Mucosa of rectum (tissue), 2 donors: ENCODE measurements at regions not wholly inside any gene's neighbourhood (a gene's known extent, or its start where the extent isn't known, plus 50 kb on each side); places are given as distances from the start of the nearest gene placed in this dataset.

Experiments
- H3K27ac ChIP-seq, 2 donors: one replicate each; pipeline ENCODE4 v1.7.0; 2013; ENCODE audit warnings: inconsistent platforms in 2 of 2, low read depth in 2 of 2, low read length in 2 of 2
- H3K27me3 ChIP-seq, 2 donors: one replicate each; pipeline ENCODE4 v1.7.0; 2013; ENCODE audit warnings: low read length in 2 of 2; ENCODE audit not compliant: control insufficient read depth in 2 of 2, insufficient read depth in 2 of 2
- H3K36me3 ChIP-seq, 2 donors: one replicate each; pipeline ENCODE4 v1.7.0; 2013; ENCODE audit warnings: low read length in 2 of 2; ENCODE audit not compliant: control insufficient read depth in 2 of 2, insufficient read depth in 2 of 2
- H3K4me1 ChIP-seq, 2 donors: one replicate each; pipeline ENCODE4 v1.7.0; 2013; ENCODE audit warnings: low read length in 2 of 2, mild to moderate bottlenecking in 1 of 2; ENCODE audit not compliant: control insufficient read depth in 2 of 2, insufficient read depth in 2 of 2
- H3K4me3 ChIP-seq, 2 donors: one replicate each; pipeline ENCODE4 v1.7.0; 2013; ENCODE audit warnings: low read length in 2 of 2
- H3K9ac ChIP-seq, 2 donors: one replicate each; pipeline ENCODE4 v1.7.0; 2013; ENCODE audit warnings: low read length in 2 of 2, low read depth in 1 of 2, mild to moderate bottlenecking in 1 of 2
- H3K9me3 ChIP-seq, 2 donors: one replicate each; pipeline ENCODE4 v1.7.0; 2013; ENCODE audit warnings: low read length in 2 of 2; ENCODE audit not compliant: control insufficient read depth in 2 of 2
- donor health status: healthy.
- donor health status: Normal muscosa, but diverticular disease.

DNA sequence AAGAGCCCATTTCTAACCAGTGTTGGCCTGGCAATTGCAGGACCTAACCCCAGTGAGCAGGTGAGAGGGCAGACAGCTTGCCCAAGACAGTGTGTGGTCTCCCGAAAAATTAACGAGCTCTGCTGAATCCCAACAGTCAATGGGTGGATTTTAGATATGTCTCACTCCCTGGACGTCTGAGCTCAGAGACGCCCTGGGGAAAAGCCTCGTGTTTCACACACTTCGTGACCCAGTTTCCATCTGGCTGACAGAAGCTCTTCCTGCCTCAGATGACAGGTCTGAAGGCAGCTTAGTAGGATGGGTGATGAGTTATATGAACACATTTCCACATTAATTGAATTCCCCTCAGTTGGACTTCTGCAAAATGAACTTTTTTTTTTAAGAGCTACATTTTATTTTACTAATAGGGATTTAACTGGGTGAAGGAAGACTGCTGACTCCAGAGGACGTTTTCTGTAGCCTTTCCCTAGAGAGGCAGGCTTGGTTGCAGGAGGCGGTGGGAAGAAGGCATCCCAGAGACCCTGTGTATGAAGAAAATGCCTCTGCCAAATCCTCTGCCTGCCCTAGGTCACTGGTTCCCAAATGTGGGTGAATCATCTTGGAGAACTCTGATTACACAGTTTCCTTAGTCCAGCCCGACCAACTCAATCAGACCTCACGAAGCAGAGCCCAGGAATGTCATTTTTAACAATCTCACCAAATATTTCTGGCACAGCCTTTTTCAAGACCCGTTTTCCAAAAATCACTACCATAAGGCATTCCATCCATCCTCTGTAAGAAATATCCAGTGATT, 71.7 kb upstream of the LY86 start:
- Histone ChIP-seq H3K27ac (no peak overlapping the region), H3K36me3 (no peaks in the 10 kb centered on the region), H3K4me1 (no peaks in the 10 kb centered on the region), H3K9ac (no peak overlapping the region), H3K4me3 (no peak overlapping the region), H3K27me3 (no peaks in the 10 kb centered on the region), H3K9me3 (no peaks in the 10 kb centered on the region)

DNA sequence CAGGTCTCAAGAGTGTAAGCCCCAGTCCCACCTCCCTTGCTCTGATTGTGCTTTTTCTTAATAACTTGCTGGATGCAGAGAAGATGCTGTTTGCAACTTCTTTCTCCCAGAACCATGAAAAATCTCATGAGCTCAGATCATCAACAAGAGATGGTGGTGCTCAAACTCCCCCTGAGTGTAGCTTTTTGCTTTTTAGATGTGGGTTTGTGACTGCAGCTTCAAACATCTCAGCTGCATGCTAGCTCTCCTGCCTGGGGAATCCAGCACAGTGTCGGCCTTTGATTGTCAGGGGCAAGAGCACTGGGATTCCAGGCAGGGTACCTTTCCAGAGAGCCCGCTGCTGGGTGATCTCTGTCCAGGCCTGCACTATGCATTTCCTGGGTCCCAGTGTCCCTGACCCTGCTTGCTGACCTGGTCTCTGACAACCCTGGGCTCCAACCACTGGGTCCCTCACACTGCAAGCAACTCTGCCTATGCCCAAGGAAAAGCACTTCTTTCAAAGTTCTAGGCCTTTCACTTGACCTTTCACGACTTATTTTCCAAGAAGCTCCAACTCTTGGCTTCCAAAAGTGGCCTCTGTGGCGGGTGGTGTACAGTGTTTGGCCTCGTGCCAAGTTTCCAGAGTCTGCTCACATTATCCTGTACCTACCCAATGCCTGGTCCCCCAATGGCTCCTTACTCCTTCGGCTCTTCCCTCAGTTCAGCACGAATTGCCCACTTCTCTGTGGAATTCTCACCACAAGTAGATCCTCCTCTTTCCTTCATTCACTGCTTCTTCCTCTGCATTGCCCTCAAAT, 69.7 kb upstream of the LY86 start:
- Histone ChIP-seq H3K4me3 (no peak overlapping the region), H3K27ac (no peak overlapping the region), H3K4me1 (no peaks in the 10 kb centered on the region)

DNA sequence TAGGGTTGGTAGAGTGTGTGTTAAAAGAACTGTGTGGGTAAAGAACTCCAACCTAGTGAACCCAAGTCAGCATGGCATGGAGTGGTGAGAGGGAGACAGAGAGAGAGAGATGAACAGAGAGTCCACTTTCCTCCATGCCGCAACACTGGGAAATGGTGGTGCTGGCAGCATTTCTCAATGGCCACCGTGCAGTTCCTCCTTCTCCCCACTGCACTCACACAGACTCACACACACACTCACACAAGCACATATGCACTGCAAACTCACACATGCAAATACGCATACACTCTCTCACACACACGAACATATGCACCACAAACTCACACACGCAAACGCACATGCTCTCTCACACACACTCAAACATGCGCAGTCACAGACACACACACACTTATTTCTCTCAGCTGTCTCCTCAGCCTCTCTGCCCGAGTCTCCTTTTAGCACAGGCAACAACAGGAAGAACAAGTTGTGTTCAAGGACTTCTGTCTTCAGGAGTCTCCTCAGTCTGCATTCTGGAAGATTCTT, 66.5 kb upstream of the LY86 start:
- Histone ChIP-seq H3K27me3 (peaks cover 0 to 2% of the 10 kb centered on the region in 2 donors), H3K9me3 (no peaks in the 10 kb centered on the region), H3K4me3 (no peak overlapping the region), H3K9ac (no peak overlapping the region), H3K36me3 (no peaks in the 10 kb centered on the region), H3K4me1 (no peaks in the 10 kb centered on the region), H3K27ac (no peak overlapping the region)

More for the DNA sequence above, 69.7 kb upstream of the LY86 start:
- Histone ChIP-seq H3K36me3 (no peaks in the 10 kb centered on the region), H3K9ac (no peak overlapping the region), H3K27me3 (no peaks in the 10 kb centered on the region), H3K9me3 (no peaks in the 10 kb centered on the region)

DNA sequence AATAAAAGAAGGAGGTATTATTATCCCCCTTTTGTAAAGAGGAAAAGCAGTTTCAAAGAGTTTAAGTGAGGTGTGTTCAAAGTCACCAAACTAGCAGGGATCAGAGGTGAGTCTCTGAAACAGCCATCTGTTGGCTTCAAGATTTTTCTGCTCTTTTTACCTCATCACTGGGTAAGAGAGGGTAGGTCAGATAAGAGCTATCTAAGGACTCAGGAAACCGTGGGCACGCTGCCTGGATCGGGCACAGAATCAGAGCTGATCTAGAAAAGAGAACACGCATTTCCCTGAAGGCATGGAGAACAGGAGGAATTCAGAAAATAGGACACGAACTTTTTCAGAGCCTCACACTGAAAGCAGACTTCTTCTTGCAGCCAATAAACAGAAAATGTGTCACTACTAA, 65.8 kb upstream of the LY86 start:
- no peak overlapping the region for H3K27ac ChIP-seq

DNA sequence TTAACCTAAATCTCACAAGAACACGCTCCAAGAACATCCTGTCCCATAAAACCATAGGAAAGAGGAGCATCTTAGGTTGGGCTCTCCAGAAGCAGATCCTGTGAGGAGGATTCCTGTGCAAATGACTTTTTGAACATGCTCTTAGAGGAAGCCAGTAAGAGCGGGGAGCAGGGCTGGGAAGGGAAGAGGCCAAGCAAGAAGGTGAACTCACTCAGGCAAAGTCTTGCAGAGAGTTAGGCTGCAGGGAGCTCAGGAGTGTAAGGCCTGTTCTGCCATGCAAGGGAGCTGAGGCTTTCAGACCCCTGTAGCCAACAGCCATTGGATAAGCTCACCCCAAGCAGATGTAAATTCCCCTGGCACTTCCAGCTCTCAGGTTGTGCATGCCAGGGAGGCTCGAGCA, 63.6 kb upstream of the LY86 start:
- Histone ChIP-seq H3K4me1 (no peaks in the 10 kb centered on the region), H3K27me3 (peaks cover 0 to 2% of the 10 kb centered on the region in 2 donors), H3K9me3 (no peaks in the 10 kb centered on the region)

More for the DNA sequence above, 65.8 kb upstream of the LY86 start:
- no peak overlapping the region for H3K4me3 ChIP-seq
- H3K9me3 ChIP-seq = no peaks in the 10 kb centered on the region
- no peaks in the 10 kb centered on the region for H3K4me1 ChIP-seq
- H3K36me3 ChIP-seq = no peaks in the 10 kb centered on the region
- H3K9ac ChIP-seq = no peak overlapping the region
- peaks cover 0 to 2% of the 10 kb centered on the region in 2 donors for H3K27me3 ChIP-seq

DNA sequence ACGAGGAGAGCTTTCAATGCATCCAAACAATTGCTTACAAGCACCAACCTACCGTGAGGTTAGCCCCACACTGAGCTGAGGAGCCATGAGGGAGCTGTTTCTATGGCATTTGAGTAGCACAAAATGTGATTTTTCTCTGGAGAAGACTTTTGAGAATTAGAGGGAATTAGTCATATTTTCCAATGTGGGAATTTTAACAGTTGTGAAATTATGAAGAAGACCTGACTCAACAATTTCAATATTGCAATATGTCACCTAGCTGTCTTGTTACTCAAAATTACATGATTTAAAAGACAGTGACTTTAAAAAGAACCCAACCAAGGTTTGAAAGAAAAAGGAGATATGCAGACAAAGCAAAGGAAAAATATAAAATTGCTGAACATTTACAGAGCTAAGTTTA, 62.6 kb upstream of the LY86 start:
- H3K27me3 ChIP-seq = peaks cover 0 to 2% of the 10 kb centered on the region in 2 donors
- no peak overlapping the region for H3K9ac ChIP-seq
- H3K9me3 ChIP-seq = no peaks in the 10 kb centered on the region
- no peaks in the 10 kb centered on the region for H3K4me1 ChIP-seq
- H3K27ac ChIP-seq = no peak overlapping the region
- H3K36me3 ChIP-seq = no peaks in the 10 kb centered on the region
- no peak overlapping the region for H3K4me3 ChIP-seq

More for the DNA sequence above, 63.6 kb upstream of the LY86 start:
- H3K4me3 ChIP-seq = no peak overlapping the region
- H3K9ac ChIP-seq = no peak overlapping the region
- no peak overlapping the region for H3K27ac ChIP-seq
- no peaks in the 10 kb centered on the region for H3K36me3 ChIP-seq

DNA sequence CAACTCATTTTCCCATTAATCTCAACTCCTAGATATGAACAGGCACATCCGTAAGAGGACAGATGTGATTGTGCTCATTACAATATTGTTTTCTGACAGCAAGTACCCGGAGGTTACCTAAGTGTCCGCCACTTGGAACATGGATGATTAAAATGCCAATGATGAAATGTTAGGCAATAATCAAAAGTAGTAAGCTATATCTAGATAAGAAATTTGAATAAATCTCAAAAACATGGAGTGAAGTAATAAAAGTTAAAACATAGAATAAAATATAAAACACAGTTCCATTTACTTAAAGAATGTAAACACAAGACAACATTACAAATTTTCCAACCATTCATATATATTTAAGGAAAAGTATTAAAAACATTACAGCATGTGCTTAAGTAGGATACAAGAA, 59.2 kb upstream of the LY86 start:
- no peak overlapping the region for H3K4me3 ChIP-seq

DNA sequence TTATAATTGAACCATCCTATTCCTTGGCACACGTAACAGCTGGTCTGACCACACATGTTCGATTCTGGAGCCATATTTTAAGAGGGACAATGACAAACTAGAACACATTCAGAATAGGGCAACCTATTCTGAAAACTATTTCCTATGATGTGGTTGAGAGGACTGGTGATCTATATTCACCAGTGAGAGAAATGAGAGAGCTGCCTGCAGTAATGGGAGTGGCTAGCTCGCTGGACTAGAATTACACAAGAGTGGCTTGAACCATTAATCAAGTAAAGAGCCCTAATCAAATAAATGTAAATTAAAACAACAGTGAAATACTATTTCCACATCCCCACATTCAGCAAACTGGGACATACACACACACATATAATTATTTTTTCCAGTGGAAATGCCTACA, 55.3 kb upstream of the LY86 start:
- no peak overlapping the region for H3K27ac ChIP-seq
- no peaks in the 10 kb centered on the region for H3K36me3 ChIP-seq
- H3K9ac ChIP-seq = no peak overlapping the region
- peaks cover 4 to 5% of the 10 kb centered on the region in 2 donors for H3K27me3 ChIP-seq
- no peak overlapping the region for H3K4me3 ChIP-seq
- no peaks in the 10 kb centered on the region for H3K4me1 ChIP-seq
- H3K9me3 ChIP-seq = no peaks in the 10 kb centered on the region

More for the DNA sequence above, 59.2 kb upstream of the LY86 start:
- H3K27me3 ChIP-seq = peaks cover 4 to 5% of the 10 kb centered on the region in 2 donors
- no peaks in the 10 kb centered on the region for H3K36me3 ChIP-seq
- H3K4me1 ChIP-seq = no peaks in the 10 kb centered on the region
- H3K9ac ChIP-seq = no peak overlapping the region
- H3K27ac ChIP-seq = no peak overlapping the region
- H3K9me3 ChIP-seq = no peaks in the 10 kb centered on the region

DNA sequence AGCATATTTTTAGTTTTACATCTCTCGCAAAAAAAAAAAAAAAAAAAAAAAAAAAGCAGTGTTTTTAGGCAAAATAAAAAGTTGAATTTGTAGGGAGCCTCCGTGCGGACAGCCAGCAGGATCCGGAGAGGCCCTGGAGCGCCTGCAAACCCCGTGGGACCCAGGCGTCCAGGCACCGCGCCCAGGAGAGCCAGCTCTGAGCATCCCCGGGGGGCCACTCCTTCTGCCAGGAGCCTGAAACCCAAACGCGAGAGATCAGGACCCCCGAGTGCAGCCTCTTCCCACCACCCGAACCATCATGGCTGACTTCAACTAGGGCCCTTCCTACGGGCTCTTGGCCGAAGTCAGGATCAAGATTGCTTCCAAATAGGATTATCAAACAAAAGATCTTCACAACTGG, 54.1 kb upstream of the LY86 start:
- Histone ChIP-seq H3K9me3 (no peaks in the 10 kb centered on the region), H3K27me3 (peaks cover 4 to 5% of the 10 kb centered on the region in 2 donors), H3K4me1 (no peaks in the 10 kb centered on the region), H3K36me3 (no peaks in the 10 kb centered on the region), H3K9ac (no peak overlapping the region), H3K27ac (no peak overlapping the region), H3K4me3 (no peak overlapping the region)
